ENCODE measurements at regions not wholly inside any gene's neighbourhood (a gene's known extent, or its start where the extent isn't known, plus 50 kb on each side); places are given as distances from the start of the nearest gene placed in this dataset.
A peak's percentile ranks its signal among the peaks of the same experiment; 100 is the strongest.

- ChIA-PET POLR2A (no interaction called here), CTCF (no interaction called here)
- H3K27ac ChIP-seq (ENCODE audit: insufficient read depth in 1 of 2, low read depth in 1 of 2, low read length in 2 of 2, poor library complexity in 1 of 2, severe bottlenecking in 2 of 2): no peak overlapping the region
Observed at GRCh38 chr3:182668541-182668940, 124.8 kb upstream of the ATP11B start.

GRCh38 chr3:182668974-182669373 is 124.3 kb upstream of the ATP11B start:
- no peak for DNase-seq
- Histone ChIP-seq H3K27me3 (replicated peaks in 2 of 5; ENCODE audit: control insufficient read depth in 4 of 5, insufficient read depth in 5 of 5, low read length in 4 of 5) (peaks cover 0 to 25% (median 10%) of the 10 kb centered on the region in 5 experiments), H3K9me3 (ENCODE audit: control extremely low read depth in 1 of 5, control insufficient read depth in 4 of 5, insufficient read depth in 2 of 5, low read depth in 1 of 5, low read length in 4 of 5) (peaks cover 0 to 1% (median 0%) of the 10 kb centered on the region in 5 experiments), H3K27ac (ENCODE audit: insufficient read depth in 1 of 2, low read depth in 1 of 2, low read length in 2 of 2, poor library complexity in 1 of 2, severe bottlenecking in 2 of 2) (no peak overlapping the region), H3K36me3 (ENCODE audit: control insufficient read depth in 4 of 4, insufficient read depth in 4 of 4, low read length in 3 of 4) (no peaks in the 10 kb centered on the region), H3K4me3 (ENCODE audit: control insufficient read depth in 1 of 7, extremely low read depth in 1 of 7, insufficient read depth in 4 of 7, low read depth in 2 of 7, low read length in 6 of 7) (no peak overlapping the region), H3K4me1 (ENCODE audit: control extremely low read depth in 1 of 4, control insufficient read depth in 4 of 4, insufficient read depth in 4 of 4, low read length in 3 of 4) (no peaks in the 10 kb centered on the region)
- ChIA-PET CTCF (no interaction called here), POLR2A (no interaction called here)

More at GRCh38 chr3:182668541-182668940, 124.8 kb upstream of the ATP11B start:
- DNase-seq: no peak
- 100% methylated on average over 2 of the region's 3 CpGs for WGBS (ENCODE audit: insufficient coverage)
- Histone ChIP-seq H3K4me3 (ENCODE audit: control insufficient read depth in 1 of 7, extremely low read depth in 1 of 7, insufficient read depth in 4 of 7, low read depth in 2 of 7, low read length in 6 of 7) (no peak overlapping the region), H3K4me1 (ENCODE audit: control extremely low read depth in 1 of 4, control insufficient read depth in 4 of 4, insufficient read depth in 4 of 4, low read length in 3 of 4) (no peaks in the 10 kb centered on the region), H3K27me3 (replicated peaks in 2 of 5; ENCODE audit: control insufficient read depth in 4 of 5, insufficient read depth in 5 of 5, low read length in 4 of 5) (peaks cover 0 to 22% (median 10%) of the 10 kb centered on the region in 5 experiments), H3K36me3 (ENCODE audit: control insufficient read depth in 4 of 4, insufficient read depth in 4 of 4, low read length in 3 of 4) (no peaks in the 10 kb centered on the region), H3K9me3 (ENCODE audit: control extremely low read depth in 1 of 5, control insufficient read depth in 4 of 5, insufficient read depth in 2 of 5, low read depth in 1 of 5, low read length in 4 of 5) (peaks cover 0 to 1% (median 0%) of the 10 kb centered on the region in 5 experiments)

- Histone ChIP-seq H3K36me3 (ENCODE audit: control insufficient read depth in 4 of 4, insufficient read depth in 4 of 4, low read length in 3 of 4) (no peaks in the 10 kb centered on the region), H3K4me1 (ENCODE audit: control extremely low read depth in 1 of 4, control insufficient read depth in 4 of 4, insufficient read depth in 4 of 4, low read length in 3 of 4) (no peaks in the 10 kb centered on the region), H3K9me3 (ENCODE audit: control extremely low read depth in 1 of 5, control insufficient read depth in 4 of 5, insufficient read depth in 2 of 5, low read depth in 1 of 5, low read length in 4 of 5) (no peaks in the 10 kb centered on the region), H3K27me3 (replicated peaks in 2 of 5; ENCODE audit: control insufficient read depth in 4 of 5, insufficient read depth in 5 of 5, low read length in 4 of 5) (peaks cover 2 to 38% (median 12%) of the 10 kb centered on the region in 5 experiments), H3K4me3 (ENCODE audit: control insufficient read depth in 1 of 7, extremely low read depth in 1 of 7, insufficient read depth in 4 of 7, low read depth in 2 of 7, low read length in 6 of 7) (no peak overlapping the region), H3K27ac (ENCODE audit: insufficient read depth in 1 of 2, low read depth in 1 of 2, low read length in 2 of 2, poor library complexity in 1 of 2, severe bottlenecking in 2 of 2) (no peak overlapping the region)
- no peak for DNase-seq
- 100% methylated on average over 1 of the region's 2 CpGs for WGBS (ENCODE audit: insufficient coverage)
- CTCF ChIA-PET: no interaction called here
- POLR2A ChIA-PET: no interaction called here
Observed at GRCh38 chr3:182671541-182671940, 121.8 kb upstream of the ATP11B start.

GRCh38 chr3:182671942-182672341 is 121.4 kb upstream of the ATP11B start:
- WGBS (ENCODE audit: insufficient coverage): 84% methylated on average over 4 of the region's 5 CpGs
- DNase-seq: no peak
- Histone ChIP-seq H3K4me3 (ENCODE audit: control insufficient read depth in 1 of 7, extremely low read depth in 1 of 7, insufficient read depth in 4 of 7, low read depth in 2 of 7, low read length in 6 of 7) (no peak overlapping the region), H3K27me3 (replicated peaks in 2 of 5; ENCODE audit: control insufficient read depth in 4 of 5, insufficient read depth in 5 of 5, low read length in 4 of 5) (peaks cover 2 to 42% (median 12%) of the 10 kb centered on the region in 5 experiments), H3K9me3 (ENCODE audit: control extremely low read depth in 1 of 5, control insufficient read depth in 4 of 5, insufficient read depth in 2 of 5, low read depth in 1 of 5, low read length in 4 of 5) (no peaks in the 10 kb centered on the region), H3K27ac (ENCODE audit: insufficient read depth in 1 of 2, low read depth in 1 of 2, low read length in 2 of 2, poor library complexity in 1 of 2, severe bottlenecking in 2 of 2) (no peak overlapping the region), H3K36me3 (ENCODE audit: control insufficient read depth in 4 of 4, insufficient read depth in 4 of 4, low read length in 3 of 4) (no peaks in the 10 kb centered on the region), H3K4me1 (ENCODE audit: control extremely low read depth in 1 of 4, control insufficient read depth in 4 of 4, insufficient read depth in 4 of 4, low read length in 3 of 4) (no peaks in the 10 kb centered on the region)
- CTCF ChIA-PET: no interaction called here
- POLR2A ChIA-PET: no interaction called here

GRCh38 chr3:182673336-182673735 is 120.0 kb upstream of the ATP11B start:
- ChIA-PET POLR2A (no interaction called here), CTCF (no interaction called here)

GRCh38 chr3:182682263-182683241 is 110.8 kb upstream of the ATP11B start:
- 0% methylated on average over 71 of the region's 80 CpGs for WGBS (ENCODE audit: insufficient coverage)
- Histone ChIP-seq H3K4me3 (ENCODE audit: control insufficient read depth in 1 of 7, extremely low read depth in 1 of 7, insufficient read depth in 4 of 7, low read depth in 2 of 7, low read length in 6 of 7) (peak overlapping the region in 6 of 7 experiments; percentile 45 to 77 (median 68)), H3K36me3 (ENCODE audit: control insufficient read depth in 4 of 4, insufficient read depth in 4 of 4, low read length in 3 of 4) (no peaks in the 10 kb centered on the region), H3K27me3 (replicated peaks in 2 of 5; ENCODE audit: control insufficient read depth in 4 of 5, insufficient read depth in 5 of 5, low read length in 4 of 5) (peaks cover 9 to 74% (median 23%) of the 10 kb centered on the region in 5 experiments), H3K9me3 (ENCODE audit: control extremely low read depth in 1 of 5, control insufficient read depth in 4 of 5, insufficient read depth in 2 of 5, low read depth in 1 of 5, low read length in 4 of 5) (no peaks in the 10 kb centered on the region), H3K4me1 (ENCODE audit: control extremely low read depth in 1 of 4, control insufficient read depth in 4 of 4, insufficient read depth in 4 of 4, low read length in 3 of 4) (peaks cover 2 to 13% (median 12%) of the 10 kb centered on the region in 4 experiments), H3K27ac (ENCODE audit: insufficient read depth in 1 of 2, low read depth in 1 of 2, low read length in 2 of 2, poor library complexity in 1 of 2, severe bottlenecking in 2 of 2) (no peak overlapping the region)
- CTCF ChIA-PET: interaction anchor here (0.7 to 4.8 kb wide), 4 partner anchors 8 to 982 kb away, joined by 3 to 30 read pairs (median 6); no protein-coding TSS in a partner anchor
- DNase-seq: peak; percentile 43 to 77 (median 72)
- POLR2A ChIA-PET: no interaction called here

More at GRCh38 chr3:182673336-182673735, 120.0 kb upstream of the ATP11B start:
- peaks cover 2 to 47% (median 12%) of the 10 kb centered on the region in 5 experiments for H3K27me3 ChIP-seq (replicated peaks in 2 of 5; ENCODE audit: control insufficient read depth in 4 of 5, insufficient read depth in 5 of 5, low read length in 4 of 5)
- no peaks in the 10 kb centered on the region for H3K4me1 ChIP-seq (ENCODE audit: control extremely low read depth in 1 of 4, control insufficient read depth in 4 of 4, insufficient read depth in 4 of 4, low read length in 3 of 4)
- no peaks in the 10 kb centered on the region for H3K36me3 ChIP-seq (ENCODE audit: control insufficient read depth in 4 of 4, insufficient read depth in 4 of 4, low read length in 3 of 4)
- no peak overlapping the region for H3K27ac ChIP-seq (ENCODE audit: insufficient read depth in 1 of 2, low read depth in 1 of 2, low read length in 2 of 2, poor library complexity in 1 of 2, severe bottlenecking in 2 of 2)
- 80% methylated on average over 1 of the region's 3 CpGs for WGBS (ENCODE audit: insufficient coverage)
- no peak overlapping the region for H3K4me3 ChIP-seq (ENCODE audit: control insufficient read depth in 1 of 7, extremely low read depth in 1 of 7, insufficient read depth in 4 of 7, low read depth in 2 of 7, low read length in 6 of 7)
- H3K9me3 ChIP-seq (ENCODE audit: control extremely low read depth in 1 of 5, control insufficient read depth in 4 of 5, insufficient read depth in 2 of 5, low read depth in 1 of 5, low read length in 4 of 5): no peaks in the 10 kb centered on the region
- no peak for DNase-seq

- peak; percentile 64 to 78 (median 72) for DNase-seq
Observed at GRCh38 chr3:182683453-182683852, 109.9 kb upstream of the ATP11B start.

More at GRCh38 chr3:182683453-182683852, 109.9 kb upstream of the ATP11B start:
- ChIA-PET CTCF (interaction anchor here (0.6 to 4.8 kb wide), 11 partner anchors 13 to 1474 kb away, joined by 3 to 30 read pairs (median 4); no protein-coding TSS in a partner anchor), POLR2A (no interaction called here)
- no peaks in the 10 kb centered on the region for H3K36me3 ChIP-seq (ENCODE audit: control insufficient read depth in 4 of 4, insufficient read depth in 4 of 4, low read length in 3 of 4)
- peak overlapping the region in 1 of 7 experiments; percentile 77 for H3K4me3 ChIP-seq (ENCODE audit: control insufficient read depth in 1 of 7, extremely low read depth in 1 of 7, insufficient read depth in 4 of 7, low read depth in 2 of 7, low read length in 6 of 7)
- no peak overlapping the region for H3K27ac ChIP-seq (ENCODE audit: insufficient read depth in 1 of 2, low read depth in 1 of 2, low read length in 2 of 2, poor library complexity in 1 of 2, severe bottlenecking in 2 of 2)
- peaks cover 9 to 73% (median 23%) of the 10 kb centered on the region in 5 experiments for H3K27me3 ChIP-seq (replicated peaks in 2 of 5; ENCODE audit: control insufficient read depth in 4 of 5, insufficient read depth in 5 of 5, low read length in 4 of 5)
- peaks cover 2 to 13% (median 12%) of the 10 kb centered on the region in 4 experiments for H3K4me1 ChIP-seq (ENCODE audit: control extremely low read depth in 1 of 4, control insufficient read depth in 4 of 4, insufficient read depth in 4 of 4, low read length in 3 of 4)
- WGBS (ENCODE audit: insufficient coverage): 0% methylated on average over 1 of the region's 5 CpGs
- no peaks in the 10 kb centered on the region for H3K9me3 ChIP-seq (ENCODE audit: control extremely low read depth in 1 of 5, control insufficient read depth in 4 of 5, insufficient read depth in 2 of 5, low read depth in 1 of 5, low read length in 4 of 5)

Data from common myeloid progenitor, CD34-positive (primary cell).